Activated T-helper 2 cell treated with anti-CD3 and anti-CD28 coated beads, Interferon-gamma antibody, Interleukin-2, Interleukin-4, amounts not matched to agents 10 μg/mL and 5 μg/mL and 100 μg/mL, durations not matched to agents 14 hours and 24 hours and 36 hours (primary cell): ENCODE measurements at regions not wholly inside any gene's neighbourhood (a gene's known extent, or its start where the extent isn't known, plus 50 kb on each side); places are given as distances from the start of the nearest gene placed in this dataset.

ENCODE experiments used
- DNase-seq: peaks from one replicate; pipeline ENCODE4 v3.0.0; 2021; ENCODE audit warnings: low spot score
- H3K27ac Mint-ChIP-seq: one replicate; pipeline ENCODE4 v1.8.0; 2021; ENCODE audit warnings: mixed read lengths
- H3K27me3 Mint-ChIP-seq: one replicate; pipeline ENCODE4 v1.8.0; 2021; ENCODE audit warnings: low read depth, mixed read lengths
- H3K36me3 Mint-ChIP-seq: one replicate; pipeline ENCODE4 v1.8.0; 2021; ENCODE audit warnings: low read depth, mixed read lengths
- H3K4me1 Mint-ChIP-seq: one replicate; pipeline ENCODE4 v1.8.0; 2021; ENCODE audit warnings: low read depth, mixed read lengths
- H3K4me3 Mint-ChIP-seq: one replicate; pipeline ENCODE4 v1.8.0; 2021; ENCODE audit warnings: low read depth, mild to moderate bottlenecking, moderate library complexity, mixed read lengths
- H3K9me3 Mint-ChIP-seq: one replicate; pipeline ENCODE4 v1.8.0; 2021; ENCODE audit warnings: mixed read lengths
- intact Hi-C: fragments of 100-400 bp; cut with micrococcal nuclease; formaldehyde crosslinking; loops from one replicate; pipeline ENCODE4 v1.15.1; 2023

DNA sequence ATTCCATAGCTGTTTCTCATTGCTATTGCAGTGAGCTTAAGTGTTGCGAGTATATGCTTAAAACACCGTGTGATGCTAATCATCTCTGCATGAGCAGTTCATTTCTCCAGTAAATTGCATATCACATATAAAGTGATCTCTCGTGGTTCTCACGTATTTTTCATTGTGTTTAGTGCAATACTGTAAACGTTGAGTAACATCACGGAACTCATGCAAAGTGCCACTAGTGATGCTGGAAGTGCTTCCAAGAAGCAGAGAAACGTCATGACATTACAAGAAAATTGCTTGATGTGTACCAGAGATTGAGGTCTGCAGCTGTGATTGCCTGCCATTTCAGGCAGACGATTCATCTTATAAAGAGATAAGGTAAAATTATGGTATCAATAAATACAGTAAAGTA, 830.4 kb downstream of the GRIK2 start:
- Mint-ChIP-seq H3K27me3 (no peaks in the 10 kb centered on the region), H3K27ac (no peak overlapping the region), H3K9me3 (peaks cover 6% of the 10 kb centered on the region), H3K4me3 (no peak overlapping the region), H3K36me3 (no peaks in the 10 kb centered on the region), H3K4me1 (no peaks in the 10 kb centered on the region)
- intact Hi-C loops: no loop called here
- no peak for DNase-seq

DNA sequence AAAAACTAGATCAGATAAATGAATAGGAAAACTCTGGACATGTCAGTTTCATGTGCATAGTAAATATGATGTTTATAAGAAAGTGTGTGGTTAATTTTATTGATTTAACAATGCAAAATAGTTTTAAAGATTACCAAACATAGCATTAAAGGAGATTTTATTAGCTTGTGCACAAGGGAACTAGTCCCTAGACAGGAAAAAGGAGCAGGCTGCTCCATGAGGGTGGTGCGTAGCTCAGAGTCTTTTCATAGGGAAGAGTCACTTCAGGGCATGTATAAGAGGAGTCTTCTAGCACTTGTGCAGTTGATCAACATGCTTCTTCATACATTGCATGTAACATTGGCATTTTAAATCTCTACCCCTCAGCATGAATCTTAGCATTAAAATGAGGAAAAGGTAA, 835.8 kb downstream of the GRIK2 start:
- Mint-ChIP-seq H3K4me1 (no peaks in the 10 kb centered on the region), H3K27me3 (no peaks in the 10 kb centered on the region), H3K27ac (no peak overlapping the region), H3K4me3 (no peak overlapping the region), H3K9me3 (peaks cover 2% of the 10 kb centered on the region), H3K36me3 (no peaks in the 10 kb centered on the region)
- no peak for DNase-seq
- intact Hi-C loops: no loop called here
